ENCODE measurements at regions not wholly inside any gene's neighbourhood (a gene's known extent, or its start where the extent isn't known, plus 50 kb on each side); places are given as distances from the start of the nearest gene placed in this dataset.

DNA sequence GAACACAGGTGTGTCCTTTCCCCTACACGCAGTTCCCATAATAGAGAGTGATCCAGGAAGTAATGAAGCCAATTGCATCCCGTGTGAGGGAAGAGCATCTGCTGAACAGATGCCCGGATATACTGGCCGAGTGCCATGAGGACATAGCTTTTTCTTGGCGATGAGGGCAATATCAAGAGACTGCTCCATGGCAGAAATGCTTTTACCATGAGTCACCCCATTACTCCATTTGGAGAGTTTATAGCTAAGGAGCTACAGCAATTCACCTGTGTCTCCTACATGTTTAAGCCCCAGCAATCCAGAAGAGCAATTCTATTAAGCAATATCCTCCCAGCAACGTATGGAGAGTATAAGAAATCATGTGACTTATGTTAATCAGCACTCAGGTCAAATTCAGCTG, 222.0 kb upstream of the KLF4 start:
- TF ChIP-seq, protein P1, sequence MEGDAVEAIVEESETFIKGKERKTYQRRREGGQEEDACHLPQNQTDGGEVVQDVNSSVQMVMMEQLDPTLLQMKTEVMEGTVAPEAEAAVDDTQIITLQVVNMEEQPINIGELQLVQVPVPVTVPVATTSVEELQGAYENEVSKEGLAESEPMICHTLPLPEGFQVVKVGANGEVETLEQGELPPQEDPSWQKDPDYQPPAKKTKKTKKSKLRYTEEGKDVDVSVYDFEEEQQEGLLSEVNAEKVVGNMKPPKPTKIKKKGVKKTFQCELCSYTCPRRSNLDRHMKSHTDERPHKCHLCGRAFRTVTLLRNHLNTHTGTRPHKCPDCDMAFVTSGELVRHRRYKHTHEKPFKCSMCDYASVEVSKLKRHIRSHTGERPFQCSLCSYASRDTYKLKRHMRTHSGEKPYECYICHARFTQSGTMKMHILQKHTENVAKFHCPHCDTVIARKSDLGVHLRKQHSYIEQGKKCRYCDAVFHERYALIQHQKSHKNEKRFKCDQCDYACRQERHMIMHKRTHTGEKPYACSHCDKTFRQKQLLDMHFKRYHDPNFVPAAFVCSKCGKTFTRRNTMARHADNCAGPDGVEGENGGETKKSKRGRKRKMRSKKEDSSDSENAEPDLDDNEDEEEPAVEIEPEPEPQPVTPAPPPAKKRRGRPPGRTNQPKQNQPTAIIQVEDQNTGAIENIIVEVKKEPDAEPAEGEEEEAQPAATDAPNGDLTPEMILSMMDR (IDR thresholded peaks at IDR 0.05; ENCODE audit: low read depth, low read length, poor library complexity, severe bottlenecking), result no peak
- TF ChIP-seq EZH2phosphoT487 (IDR thresholded peaks at IDR 0.05; ENCODE audit: borderline replicate concordance, low read length), result no peak
